GM21723 (cell line): ENCODE measurements at regions not wholly inside any gene's neighbourhood (a gene's known extent, or its start where the extent isn't known, plus 50 kb on each side); places are given as distances from the start of the nearest gene placed in this dataset.

Experiments used
- ATAC-seq: cut with Tn5 transposase; IDR thresholded peaks from one replicate; pipeline ENCODE4 v1.9.1; 2021; ENCODE audit warnings: mild to moderate bottlenecking, moderate library complexity; ENCODE audit not compliant: unreplicated experiment

- ATAC-seq, result no peak
Observed at GRCh38 chr9:109940561-109940960, 160.6 kb downstream of the PALM2AKAP2 start.

DNA sequence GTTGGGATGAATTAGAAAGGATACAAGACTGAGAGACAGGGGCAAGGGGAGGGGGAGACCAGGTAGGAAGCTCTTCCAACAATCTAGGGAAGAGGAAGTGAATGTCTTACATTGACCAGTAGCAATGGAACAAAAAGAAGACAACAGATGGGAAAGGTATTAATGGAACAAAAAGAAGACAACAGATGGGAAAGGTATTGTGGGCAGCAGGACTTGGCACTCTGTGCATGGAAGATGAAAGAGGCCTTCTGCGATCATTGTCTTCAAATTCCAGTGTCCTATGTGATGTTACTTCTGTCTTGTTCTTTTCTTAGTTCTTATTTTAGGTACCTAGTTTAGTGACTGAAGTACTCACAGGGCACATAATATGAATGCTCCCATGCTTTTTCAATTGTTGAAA lies 161.8 kb downstream of the PALM2AKAP2 start:
- no peak for ATAC-seq

DNA sequence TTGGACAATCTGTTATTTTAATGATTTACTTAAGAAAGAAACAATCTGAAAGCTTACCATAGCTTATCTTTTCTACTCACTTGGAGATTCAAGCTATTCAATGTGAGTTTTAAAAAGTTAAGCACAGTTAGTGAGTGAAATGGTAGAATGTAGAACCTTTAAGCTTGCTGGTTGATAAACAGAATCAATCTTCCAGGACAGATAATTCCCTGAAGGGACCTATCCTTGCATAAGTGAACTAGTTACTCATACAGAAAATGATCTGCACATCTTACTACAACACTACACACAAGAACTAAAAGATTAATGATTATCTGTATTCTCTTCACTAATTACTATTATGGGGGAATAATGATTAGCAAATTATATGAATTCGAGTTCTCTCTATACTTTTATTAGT lies 165.6 kb downstream of the PALM2AKAP2 start:
- no peak for ATAC-seq

DNA sequence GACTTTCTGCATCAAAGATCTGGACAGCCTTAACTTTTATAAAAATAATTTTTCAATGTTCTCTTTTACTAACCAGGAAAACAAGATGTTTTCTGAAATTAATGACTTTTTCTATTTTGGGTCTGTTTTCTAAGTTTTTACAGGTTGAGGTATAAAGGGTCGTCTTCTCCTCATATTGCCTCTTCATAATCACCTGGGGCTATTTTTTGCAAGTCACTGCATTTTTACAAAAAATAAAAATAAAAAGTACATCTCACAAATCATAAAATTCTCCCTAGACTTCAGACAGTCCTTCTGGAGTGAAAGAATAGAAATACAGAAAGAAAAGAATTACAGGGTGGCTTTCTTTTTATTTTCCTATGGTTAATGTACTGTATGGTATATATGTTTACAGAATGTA lies 168.5 kb downstream of the PALM2AKAP2 start:
- no peak for ATAC-seq

DNA sequence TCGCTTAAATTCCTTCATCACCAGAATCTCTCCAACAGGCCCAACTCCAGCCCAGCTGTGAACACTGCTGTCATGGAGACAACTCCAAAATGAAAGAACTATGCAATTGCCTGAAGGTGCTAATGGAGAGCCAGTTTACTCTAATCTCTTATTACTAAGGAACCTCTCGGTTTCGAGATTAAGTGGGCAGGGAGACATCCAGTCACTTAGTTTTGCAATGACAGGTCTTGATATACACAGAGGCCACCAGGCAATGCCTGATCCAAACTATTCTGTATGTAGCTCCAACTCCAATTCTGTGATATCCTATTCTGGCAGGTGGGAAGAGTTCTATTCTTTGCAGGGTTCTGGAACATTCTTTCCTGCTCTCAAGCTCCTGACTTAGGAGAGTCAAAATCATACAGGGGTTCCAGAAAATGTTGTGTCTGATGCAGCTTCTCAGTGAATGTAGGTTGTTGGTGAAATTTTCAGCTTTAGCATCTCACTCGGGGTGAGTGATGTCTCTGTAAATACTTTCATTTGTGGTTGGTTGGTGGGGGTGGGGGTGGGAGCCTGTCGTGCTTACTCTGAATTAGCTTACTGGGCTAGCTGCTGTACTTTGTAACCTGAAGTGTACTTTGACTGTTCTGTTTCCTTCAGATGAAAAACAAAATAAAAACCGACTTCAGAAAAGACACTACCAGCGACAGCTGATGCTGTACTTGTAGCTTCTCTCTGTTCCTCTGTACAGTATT lies 170.9 kb downstream of the PALM2AKAP2 start:
- peak; percentile 57 for ATAC-seq

DNA sequence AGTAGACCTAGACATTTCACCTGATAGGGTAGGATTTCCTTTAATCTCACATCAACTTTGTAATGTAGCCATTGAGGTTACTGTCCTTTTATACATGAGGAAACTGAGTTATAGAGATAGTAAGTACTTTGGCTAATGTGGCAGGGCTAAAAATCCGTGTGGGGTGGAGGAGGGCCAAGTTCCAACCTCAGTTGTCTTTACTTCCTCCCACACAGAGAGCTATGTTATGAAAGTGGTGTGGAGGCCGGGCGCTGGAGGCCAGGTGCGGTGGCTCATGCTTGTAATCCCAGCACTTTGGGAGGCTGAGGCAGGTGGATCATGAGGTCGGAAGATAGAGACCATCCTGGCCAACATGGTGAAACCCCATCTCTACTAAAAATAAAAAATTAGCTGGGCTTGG lies 173.3 kb downstream of the PALM2AKAP2 start:
- ATAC-seq, result no peak

DNA sequence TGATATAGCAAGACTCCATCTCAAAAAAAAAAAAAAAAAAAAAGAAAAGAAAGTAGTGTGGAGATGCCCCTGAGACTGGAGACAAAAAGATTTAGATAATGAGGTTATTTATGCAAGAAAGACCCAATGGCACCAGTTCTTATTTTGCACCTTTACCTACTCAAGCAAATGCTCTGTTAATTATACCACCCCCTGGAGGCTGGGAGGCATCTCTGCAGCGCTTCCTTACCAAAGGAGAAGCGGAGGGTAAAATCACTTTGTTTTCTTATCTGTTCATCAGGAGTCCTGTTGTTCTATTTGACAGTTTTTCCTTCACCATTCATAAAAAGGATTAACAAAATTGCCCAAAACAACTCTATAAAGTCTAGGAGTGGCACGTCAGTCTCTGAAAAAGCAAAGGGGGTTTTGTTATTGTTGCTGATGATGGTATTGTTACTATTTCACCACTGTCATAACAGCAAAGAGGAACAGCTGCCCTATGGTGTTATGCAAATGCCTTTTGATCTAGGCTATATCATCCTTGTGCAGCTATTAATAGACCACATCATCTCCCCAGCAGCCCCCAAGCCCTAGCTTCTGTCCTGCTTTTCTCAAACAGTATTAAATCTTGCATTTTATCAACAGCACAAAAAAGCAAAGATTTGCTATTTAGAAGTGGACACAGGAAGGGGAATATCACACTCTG lies 174.0 kb downstream of the PALM2AKAP2 start:
- no peak for ATAC-seq

- ATAC-seq, result no peak
Observed at GRCh38 chr9:109956717-109957440, 176.9 kb downstream of the PALM2AKAP2 start.

GRCh38 chr9:109959679-109960078 lies 179.7 kb downstream of the PALM2AKAP2 start:
- no peak for ATAC-seq

DNA sequence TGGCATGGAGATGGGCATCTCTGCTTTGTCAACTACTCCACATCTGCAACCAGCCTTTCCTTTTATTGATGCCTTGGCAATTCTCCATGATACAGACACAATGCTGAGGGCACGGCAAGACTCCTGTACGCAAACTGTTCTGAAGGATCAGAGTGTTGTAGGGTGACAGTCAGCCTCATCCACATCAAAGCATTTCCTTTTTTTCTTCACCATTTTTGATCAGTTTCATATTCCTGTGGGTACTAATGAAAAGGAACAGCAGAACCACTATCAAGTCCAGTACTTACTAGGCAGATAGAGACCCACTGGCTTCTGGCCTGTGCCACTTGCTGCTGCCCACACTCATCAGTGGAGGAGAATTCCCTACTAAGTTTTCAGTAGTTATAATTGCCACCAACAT lies 181.6 kb downstream of the PALM2AKAP2 start:
- ATAC-seq, result no peak

GRCh38 chr9:109962215-109962614 lies 182.2 kb downstream of the PALM2AKAP2 start:
- no peak for ATAC-seq

GRCh38 chr9:109963079-109963478 lies 183.1 kb downstream of the PALM2AKAP2 start:
- no peak for ATAC-seq

DNA sequence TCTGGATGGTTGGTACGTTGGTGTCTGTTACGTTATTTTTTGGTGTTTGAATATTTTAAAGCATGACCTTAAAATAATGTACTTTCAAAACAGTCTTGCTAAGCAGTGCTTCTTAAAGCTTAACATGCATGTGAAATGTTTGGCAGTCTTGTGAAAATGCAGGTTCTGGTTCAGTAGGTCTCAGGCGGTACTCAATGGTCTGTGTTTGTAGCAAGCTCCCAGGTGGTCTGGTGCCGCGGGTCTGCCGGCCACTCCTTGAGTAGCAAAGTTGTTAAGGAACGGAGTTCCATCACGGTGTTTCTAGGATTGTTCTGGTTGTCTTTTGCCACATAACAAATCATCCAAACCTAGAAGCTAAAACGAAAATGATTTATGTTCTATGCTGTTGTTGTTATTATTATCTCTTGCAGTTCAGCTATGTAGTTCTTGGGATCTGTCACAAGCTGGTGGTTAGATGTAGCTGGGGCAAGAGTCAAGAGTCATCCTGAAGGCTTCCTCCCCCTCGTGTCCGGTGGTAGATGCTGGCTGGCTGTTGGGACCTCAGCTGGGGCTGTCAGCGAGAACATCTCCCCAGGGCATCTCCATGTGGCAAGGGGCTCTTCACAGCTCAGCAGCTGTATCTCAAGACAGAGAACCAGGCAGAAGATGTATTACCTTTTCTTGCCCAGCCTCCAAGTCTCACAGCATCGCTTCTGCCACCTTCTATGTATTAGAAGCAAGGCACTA lies 186.8 kb downstream of the PALM2AKAP2 start:
- ATAC-seq, result peak; percentile 30

DNA sequence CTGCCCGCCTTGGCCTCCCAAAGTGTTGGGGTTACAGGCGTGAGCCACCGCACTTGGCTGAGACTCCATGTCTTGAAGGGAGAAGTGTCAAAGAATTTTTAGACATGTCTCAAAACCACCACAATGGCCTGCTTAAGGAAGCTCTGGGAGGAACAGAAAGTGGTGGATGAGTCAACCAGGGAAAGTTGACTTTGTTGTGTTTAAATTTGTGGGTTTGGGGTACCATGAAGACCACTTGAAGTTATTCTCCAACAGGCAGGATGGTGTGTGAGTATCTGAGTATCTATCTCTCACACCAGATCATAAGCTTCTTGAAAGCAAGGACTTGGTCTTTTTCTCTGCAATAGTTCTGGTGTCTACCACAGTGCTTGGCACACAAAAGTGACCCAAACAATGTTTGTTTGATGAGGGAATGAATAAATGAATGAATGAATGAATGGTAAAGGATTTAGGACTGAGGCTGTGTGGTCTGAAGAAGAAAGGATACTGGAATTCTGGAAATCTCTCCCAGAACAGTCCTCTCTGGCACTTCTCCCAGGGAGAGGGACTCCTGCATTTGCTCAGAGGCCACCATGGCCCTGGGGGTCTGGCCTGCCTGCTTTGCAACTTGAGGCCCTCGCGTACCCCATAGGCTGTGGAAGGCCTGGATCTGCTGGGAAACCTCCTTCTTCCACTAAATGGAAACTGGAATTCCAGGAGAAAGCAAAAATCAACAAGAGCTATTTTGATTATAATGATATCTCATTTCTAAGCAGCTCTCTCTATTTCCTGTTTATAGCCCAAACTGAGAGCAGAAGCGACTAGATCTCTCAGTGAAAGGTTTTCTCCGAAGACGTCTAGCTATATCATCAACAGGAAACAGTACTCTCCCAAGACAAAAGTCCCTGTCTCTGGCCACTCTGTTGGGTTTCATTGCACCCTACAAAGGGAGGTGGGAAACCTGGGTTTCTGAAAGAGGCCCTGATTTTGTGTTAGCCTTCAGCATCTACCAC lies 187.9 kb downstream of the PALM2AKAP2 start:
- peak; percentile 44 for ATAC-seq

GRCh38 chr9:109969011-109969410 lies 189.0 kb downstream of the PALM2AKAP2 start:
- ATAC-seq, result no peak

GRCh38 chr9:109969573-109970237 lies 189.7 kb downstream of the PALM2AKAP2 start:
- ATAC-seq, result no peak

DNA sequence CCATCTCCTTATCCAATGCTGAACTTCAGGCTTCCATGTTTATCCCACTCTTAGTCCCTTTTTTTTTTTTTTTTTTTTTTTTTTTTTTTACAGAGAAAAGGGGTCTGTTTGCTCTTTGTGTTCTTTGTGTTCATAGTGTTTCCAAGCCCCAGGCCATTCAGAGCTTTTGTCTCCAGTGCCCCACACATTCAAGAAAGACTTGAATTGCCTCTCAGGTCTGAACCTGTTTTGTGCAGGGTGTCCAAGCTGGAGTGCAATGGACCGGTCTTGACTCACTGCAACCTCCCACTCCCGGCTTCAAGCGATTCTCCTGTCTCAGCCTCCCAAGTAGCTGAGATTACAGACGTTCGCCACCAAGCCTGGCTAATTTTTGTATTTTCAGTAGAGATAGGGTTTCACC lies 191.2 kb downstream of the PALM2AKAP2 start:
- ATAC-seq, result no peak

- ATAC-seq, result peak; percentile 42
Observed at GRCh38 chr9:109972026-109972882, 192.3 kb downstream of the PALM2AKAP2 start.

DNA sequence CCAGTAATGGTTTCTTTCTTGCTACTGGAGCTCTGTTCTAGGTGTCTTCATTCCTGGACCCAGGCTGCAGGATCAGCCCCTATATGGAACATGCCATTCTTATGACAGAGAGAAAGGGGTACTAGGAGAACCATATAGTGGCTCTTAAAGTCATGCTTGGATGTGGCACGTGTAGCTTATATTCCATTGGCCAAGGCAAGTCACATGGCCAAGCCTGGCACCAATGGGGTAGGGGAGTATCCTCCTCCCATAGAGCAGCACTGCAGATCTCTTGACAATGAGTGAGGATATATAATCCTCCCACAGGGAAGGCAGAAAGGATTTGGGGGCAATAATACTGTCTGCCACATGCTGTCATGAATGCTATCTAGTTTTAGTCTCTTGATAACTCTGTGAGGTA lies 193.3 kb downstream of the PALM2AKAP2 start:
- no peak for ATAC-seq
